ENCODE measurements at regions not wholly inside any gene's neighbourhood (a gene's known extent, or its start where the extent isn't known, plus 50 kb on each side); places are given as distances from the start of the nearest gene placed in this dataset.

DNA sequence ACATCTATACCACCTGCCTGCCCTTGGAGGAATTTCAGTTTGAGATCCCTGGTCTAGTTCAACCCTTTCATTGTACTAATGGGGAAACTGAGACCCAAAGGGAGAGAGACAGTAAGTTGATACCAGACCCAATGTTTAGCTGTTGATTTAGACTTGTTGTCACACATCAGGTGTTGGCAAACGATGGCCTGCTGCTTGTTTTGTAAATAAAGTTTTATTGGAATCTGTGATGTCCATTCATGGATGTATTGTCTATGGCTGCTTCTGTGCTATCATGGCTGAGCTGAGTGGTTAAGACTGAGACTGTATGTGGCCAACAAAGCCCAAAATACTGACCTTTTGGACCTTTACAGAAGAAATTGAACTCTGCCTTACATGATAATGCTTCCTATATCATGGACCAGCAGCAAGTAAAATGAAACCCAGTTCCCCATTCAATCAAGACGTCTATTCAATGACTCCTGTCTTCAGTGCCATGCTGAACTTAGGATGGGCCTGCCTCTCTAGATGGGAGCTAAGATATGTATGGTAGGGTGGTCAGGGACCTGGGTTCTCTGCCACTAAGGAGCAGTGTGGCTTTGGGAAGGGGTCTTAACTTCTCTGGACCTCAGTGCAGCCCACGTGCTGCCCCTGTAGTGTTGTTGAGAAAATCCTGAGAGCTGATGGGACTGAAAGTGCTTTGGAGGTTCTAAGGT lies 111.0 kb downstream of the IRX5 start:
- DNase-seq (ENCODE audit: low spot score), result no peak

- peak; percentile 64 for DNase-seq (ENCODE audit: low spot score)
Observed at GRCh38 chr16:55042556-55043432, 112.1 kb downstream of the IRX5 start.

- peak; percentile 37 for DNase-seq (ENCODE audit: low spot score)
Observed at GRCh38 chr16:55043499-55043898, 112.8 kb downstream of the IRX5 start.

DNA sequence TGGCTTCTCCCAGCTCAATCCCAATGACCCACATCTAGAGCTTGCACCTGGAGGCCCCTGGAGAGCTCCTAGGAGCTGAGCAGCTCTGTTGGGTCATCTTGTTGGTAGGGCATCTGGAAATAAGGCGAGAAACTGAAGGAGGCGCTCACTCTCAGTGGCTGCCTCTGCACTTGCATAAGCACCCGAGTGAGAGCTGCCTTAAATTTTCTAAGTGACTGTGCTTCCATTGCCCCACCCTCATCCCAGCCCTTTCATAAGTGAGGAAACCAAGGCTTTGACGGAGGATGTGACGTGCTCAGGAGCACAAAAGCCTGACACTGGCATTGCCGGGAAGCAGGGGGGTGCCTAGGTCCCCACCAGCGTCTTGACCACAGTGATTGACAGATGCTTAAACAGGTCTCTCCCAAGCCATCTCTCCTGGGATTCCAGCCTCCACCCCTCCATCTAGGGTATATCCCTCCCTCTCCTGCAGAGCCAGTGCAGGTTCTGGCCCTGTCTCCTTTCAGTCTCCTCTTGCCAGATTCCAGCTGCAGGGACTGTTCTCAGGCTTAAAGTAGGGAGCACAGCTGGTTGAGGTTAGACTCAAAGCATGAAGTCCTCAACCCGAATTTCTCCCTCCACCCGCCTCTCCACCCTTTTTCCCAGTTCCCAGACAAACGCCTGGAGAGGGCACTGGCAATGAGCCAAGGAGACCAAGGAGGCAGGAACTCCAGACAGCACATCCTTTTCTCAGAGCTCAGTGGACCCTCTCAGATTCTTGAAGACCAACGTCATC lies 113.7 kb downstream of the IRX5 start:
- DNase-seq (ENCODE audit: low spot score), result peak; percentile 73

DNA sequence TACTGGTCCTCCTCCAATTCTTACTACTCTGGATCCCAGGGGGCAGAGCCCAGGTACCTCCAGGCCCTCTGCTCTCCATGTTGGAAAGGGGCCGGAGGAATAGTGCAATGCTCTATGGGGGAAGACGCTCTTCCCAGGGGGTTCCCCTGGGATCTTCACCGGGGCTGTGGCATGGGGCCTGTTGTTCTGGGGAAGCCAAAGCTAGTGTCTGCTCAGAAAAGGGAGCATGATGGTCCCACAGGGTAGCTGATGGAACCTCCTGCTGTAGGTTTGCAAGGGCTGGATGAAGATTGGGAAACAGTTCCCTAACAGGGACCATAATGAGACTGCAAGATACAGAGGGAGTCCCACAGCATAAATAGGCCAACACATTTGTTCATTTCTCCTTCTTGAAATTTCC lies 114.7 kb downstream of the IRX5 start:
- DNase-seq (ENCODE audit: low spot score), result peak; percentile 51

DNA sequence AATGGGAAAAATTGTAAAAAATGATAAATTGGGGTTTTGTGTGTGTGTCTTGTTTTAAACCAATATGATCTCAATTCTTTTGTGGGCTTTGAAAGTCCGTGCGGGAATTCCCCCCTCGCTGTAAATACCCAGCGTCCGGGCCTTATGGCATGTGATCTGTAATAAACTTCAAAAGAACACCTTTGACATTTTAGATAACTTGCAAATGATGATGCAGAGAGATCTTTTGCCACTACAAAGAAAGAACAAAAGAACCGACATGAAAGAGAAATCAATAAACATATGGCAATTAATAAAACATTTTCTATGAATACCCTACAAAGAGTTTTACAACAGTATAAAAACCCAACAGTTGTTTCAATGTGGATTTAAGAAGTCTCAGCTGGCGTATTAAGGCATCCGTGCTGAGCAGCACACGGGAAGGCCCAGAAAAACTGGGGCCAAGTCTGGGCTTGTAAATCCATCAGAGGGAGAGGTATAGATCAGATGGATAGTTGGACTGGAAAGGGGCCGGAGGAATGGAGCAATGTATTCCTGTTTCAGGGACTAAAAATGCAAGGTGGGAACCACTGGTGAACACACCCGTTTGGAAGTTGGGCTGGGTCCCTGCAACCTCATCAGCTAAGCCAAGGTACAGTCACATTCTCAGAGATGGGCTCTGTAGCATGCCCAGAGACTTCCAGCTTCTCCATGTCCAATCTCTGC lies 115.2 kb downstream of the IRX5 start:
- DNase-seq (ENCODE audit: low spot score), result no peak

DNA sequence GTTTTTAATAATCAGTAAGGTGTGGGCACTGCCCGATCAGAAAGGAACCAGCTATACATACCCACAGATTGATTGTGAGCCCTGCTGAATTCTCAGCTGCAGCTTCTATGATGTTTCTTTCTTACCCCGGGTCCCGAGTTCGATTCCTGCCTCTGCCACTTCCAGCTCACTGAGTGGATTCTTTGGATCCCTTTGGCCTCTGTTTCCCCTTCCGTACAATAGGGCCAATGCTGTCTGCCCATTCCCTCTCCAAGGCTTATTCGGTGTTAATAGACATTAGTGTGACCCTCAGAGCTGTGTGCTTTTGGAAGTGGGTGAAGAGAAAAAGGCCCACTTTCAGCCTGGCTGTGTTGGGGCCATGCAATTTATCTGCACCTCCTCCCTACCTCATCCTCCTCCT lies 115.8 kb downstream of the IRX5 start:
- DNase-seq (ENCODE audit: low spot score), result no peak

DNA sequence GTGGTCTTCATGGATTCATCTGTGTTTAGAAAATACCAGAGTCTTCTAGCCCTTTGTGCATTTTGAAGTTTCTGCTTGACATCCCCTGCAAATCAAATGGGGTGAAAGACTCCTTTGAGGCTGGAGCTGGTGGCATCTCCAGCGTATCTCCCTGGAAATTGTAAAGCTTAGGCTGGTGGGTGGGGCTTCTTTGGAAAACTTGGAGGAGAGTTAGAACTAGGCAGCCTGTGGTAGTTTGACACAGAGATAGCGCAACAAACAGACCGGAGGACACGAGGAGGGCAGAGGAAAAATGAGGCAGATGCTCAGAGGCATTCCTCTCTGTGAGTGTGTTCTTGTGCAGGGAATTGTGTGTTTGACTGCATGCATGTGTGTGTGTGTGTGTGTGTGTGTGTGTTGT lies 116.3 kb downstream of the IRX5 start:
- DNase-seq (ENCODE audit: low spot score), result no peak

DNA sequence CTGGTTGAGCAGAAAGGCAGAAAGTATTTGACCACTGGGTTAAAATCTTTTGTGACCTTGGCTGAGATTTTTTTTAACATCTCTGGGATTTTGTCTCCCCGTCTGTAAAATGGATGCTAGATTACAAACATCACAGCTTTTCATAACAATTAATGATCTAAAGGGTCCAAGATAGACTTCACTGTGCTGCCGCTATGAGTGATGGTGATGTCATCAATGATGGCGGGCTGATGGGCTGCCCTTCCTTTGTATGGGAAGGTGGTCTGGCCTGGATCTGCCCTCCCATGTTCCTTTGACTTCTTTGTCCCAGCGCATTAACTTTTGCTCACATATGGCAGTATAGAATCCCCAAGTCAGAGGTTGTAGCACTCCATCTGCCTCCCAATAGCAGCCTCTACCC lies 116.7 kb downstream of the IRX5 start:
- peak; percentile 59 for DNase-seq (ENCODE audit: low spot score)

- DNase-seq (ENCODE audit: low spot score), result peak; percentile 77
Observed at GRCh38 chr16:55047903-55048497, 117.3 kb downstream of the IRX5 start.

DNA sequence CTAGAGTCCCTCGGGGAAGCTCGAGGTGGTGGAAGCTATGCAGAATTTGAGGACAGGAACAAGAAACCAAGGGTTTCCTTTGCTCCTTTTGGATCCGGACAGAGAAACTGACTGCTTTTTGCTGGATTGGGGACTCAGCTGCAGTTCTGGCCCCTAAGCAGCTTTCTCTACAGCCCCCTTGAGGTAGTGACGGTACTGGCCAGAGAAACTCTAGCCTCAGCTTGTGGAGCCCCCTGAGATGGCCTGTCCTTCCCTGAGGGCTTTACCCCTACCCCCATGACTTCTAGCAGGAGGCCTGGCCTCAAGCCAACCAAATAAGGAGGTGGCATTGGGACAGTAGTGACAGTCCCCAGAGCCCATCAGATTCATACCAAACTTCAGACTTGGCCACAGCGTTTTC lies 118.1 kb downstream of the IRX5 start:
- peak; percentile 60 for DNase-seq (ENCODE audit: low spot score)

GRCh38 chr16:55051571-55052347 lies 121.1 kb downstream of the IRX5 start:
- peak; percentile 39 for DNase-seq (ENCODE audit: low spot score)

GRCh38 chr16:55052348-55052734 lies 121.7 kb downstream of the IRX5 start:
- DNase-seq (ENCODE audit: low spot score), result no peak

DNA sequence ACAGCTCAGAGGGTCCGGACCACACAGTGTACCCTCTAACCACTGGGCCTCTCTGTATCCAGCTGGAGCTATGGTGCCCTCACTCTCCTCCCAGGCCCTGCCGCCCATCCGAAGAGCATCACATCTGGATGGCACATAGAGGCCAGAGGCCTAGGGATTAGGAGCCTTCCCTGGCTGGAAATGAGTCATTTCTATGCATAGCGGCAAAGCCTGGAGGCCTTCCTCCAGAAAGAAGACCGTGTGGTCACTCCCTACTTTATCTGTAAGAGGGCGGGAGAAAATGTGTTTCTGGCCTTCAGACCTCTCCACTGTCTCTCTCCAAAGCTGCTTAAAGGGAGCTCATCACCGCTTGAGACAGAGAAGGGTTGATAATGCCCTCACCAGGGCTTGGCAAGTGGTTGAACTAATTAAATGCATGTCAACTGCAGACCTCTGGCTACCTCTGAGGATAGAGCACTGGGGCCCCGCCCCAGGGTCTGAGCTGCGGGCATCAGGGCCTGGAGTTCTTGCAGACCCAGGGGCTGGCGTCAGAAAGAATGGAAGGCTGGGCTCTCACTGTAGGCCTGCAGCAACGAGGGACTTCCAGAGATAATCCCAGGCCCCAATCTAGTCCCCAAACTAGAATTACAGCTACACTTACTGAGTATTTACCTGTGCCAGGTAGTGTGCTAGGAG lies 122.2 kb downstream of the IRX5 start:
- DNase-seq (ENCODE audit: low spot score), result peak; percentile 45

GRCh38 chr16:55055262-55055661 lies 124.6 kb downstream of the IRX5 start:
- no peak for DNase-seq (ENCODE audit: low spot score)

- no peak for DNase-seq (ENCODE audit: low spot score)
Observed at GRCh38 chr16:55056585-55057401, 126.1 kb downstream of the IRX5 start.

DNA sequence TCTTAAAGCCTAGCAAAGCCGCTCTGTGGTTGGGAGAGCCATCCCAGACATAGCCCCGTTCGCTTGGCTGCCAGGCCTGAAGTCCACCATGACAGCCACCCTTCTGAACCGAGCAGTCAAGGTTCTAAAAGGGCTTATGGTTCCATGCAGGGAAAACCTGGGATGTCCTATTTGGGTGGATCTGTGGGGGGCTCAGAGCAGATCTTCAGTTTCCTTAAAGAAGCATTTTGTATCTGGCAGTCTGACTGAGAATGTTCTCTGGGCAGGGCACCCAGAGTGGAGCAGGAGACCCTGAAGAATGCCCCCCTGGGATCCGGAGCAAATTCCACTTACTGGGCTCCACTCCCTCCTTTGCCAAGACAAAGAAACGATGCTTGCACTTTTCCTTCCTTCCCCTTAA lies 127.2 kb downstream of the IRX5 start:
- DNase-seq (ENCODE audit: low spot score), result no peak

- DNase-seq (ENCODE audit: low spot score), result no peak
Observed at GRCh38 chr16:55058576-55058975, 127.9 kb downstream of the IRX5 start.

DNA sequence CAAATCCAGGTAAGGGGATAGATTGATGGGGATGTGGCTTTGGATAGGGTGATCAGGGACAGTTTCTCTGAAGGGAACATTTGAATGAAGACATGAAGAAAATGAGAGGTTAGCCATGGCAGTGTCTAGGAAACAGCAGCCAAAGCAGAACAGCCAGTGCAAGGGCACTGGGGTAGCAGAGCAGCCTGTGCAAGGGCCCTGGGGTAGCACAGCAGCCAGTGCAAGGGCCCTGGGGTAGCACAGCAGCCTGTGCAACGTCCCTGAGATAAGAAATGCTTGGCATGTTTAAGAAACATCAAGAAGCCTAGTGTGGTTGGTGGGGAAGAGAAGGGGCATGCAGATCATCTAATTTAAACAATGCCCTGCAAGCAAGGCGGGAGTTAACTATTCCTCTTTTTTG lies 128.5 kb downstream of the IRX5 start:
- no peak for DNase-seq (ENCODE audit: low spot score)

Data from mesenteric fat pad (tissue), 1 donor.